Naive thymus-derived CD8-positive, alpha-beta T cell (primary cell): ENCODE measurements at regions not wholly inside any gene's neighbourhood (a gene's known extent, or its start where the extent isn't known, plus 50 kb on each side); places are given as distances from the start of the nearest gene placed in this dataset.

Experiments used
- ATAC-seq, 2 donors: fragments of 150-1000 bp; cut with Tn5 transposase in 1 of 2; sonication (Bioruptor Pico), chemical (Tn5 transposase) in 1 of 2; 1 replicate in 1 of 2; 2 replicates in 1 of 2; pipeline ENCODE4 v1.10.0; 2021; ENCODE audit warnings: mild to moderate bottlenecking in 2 of 2, moderate library complexity in 2 of 2
- POLR2A ChIA-PET: fragments of 350-600 bp; sonication (Branson Sonifier 250); formaldehyde crosslinking; loops from one replicate; lab custom pipeline; 2021; ENCODE audit warnings: antibody characterized with exemption; lab: Charles Lee
- DNase-seq, 10 donors: peaks; one replicate each; pipeline versions ENCODE4 v3.0.0 to v3.0.0-alpha.2; 2020 to 2022
- H3K27ac Mint-ChIP-seq, 10 donors: one replicate each; pipeline ENCODE4 v1.8.0; 2020 to 2022; ENCODE audit warnings: mild to moderate bottlenecking in 10 of 10, mixed read lengths in 10 of 10, moderate library complexity in 4 of 10, inconsistent platforms in 1 of 10
- H3K27me3 Mint-ChIP-seq, 5 donors: one replicate each; pipeline ENCODE4 v1.8.0; 2021 to 2022; ENCODE audit warnings: mixed read lengths in 5 of 5
- H3K36me3 Mint-ChIP-seq, 3 donors: one replicate each; pipeline ENCODE4 v1.8.0; 2020 to 2022; ENCODE audit warnings: mixed read lengths in 3 of 3, mild to moderate bottlenecking in 2 of 3, inconsistent platforms in 1 of 3
- H3K4me1 Mint-ChIP-seq, 4 donors: one replicate each; pipeline ENCODE4 v1.8.0; 2021 to 2022; ENCODE audit warnings: mixed read lengths in 4 of 4
- H3K4me3 Mint-ChIP-seq, 10 donors: one replicate each; pipeline ENCODE4 v1.8.0; 2020 to 2022; ENCODE audit warnings: mild to moderate bottlenecking in 10 of 10, mixed read lengths in 10 of 10, moderate library complexity in 6 of 10, inconsistent platforms in 1 of 10
- H3K9me3 Mint-ChIP-seq, 9 donors: one replicate each; pipeline ENCODE4 v1.8.0; 2020 to 2022; ENCODE audit warnings: mixed read lengths in 9 of 9, mild to moderate bottlenecking in 3 of 9, inconsistent platforms in 1 of 9, moderate library complexity in 1 of 9

DNA sequence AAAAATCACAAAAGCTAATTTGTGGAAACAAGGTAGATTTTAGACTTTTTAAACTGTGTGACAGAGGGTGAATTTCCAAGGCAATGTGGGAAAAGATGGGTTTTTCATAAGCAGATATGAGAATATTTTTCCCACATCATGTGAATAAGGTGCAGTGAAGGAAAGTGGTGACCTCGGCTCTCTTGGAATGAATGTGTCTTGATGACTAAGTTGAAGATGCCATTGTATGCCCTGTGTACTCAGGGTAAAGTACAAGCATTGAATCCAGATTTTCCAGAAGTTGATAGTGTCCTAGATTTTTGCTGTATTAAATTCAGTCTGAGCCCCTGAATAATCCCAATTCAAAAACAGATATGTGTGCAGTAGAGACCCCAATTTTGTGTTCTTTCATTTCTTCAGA, 442.6 kb upstream of the ADGRL2 start:
- no peak for ATAC-seq
- Mint-ChIP-seq H3K4me3 (no peak overlapping the region), H3K4me1 (no peaks in the 10 kb centered on the region), H3K36me3 (no peaks in the 10 kb centered on the region), H3K27ac (no peak overlapping the region), H3K9me3 (peaks cover 0 to 7% (median 0%) of the 10 kb centered on the region in 9 donors), H3K27me3 (no peaks in the 10 kb centered on the region)
- POLR2A ChIA-PET, result no interaction called here
- DNase-seq, result no peak

DNA sequence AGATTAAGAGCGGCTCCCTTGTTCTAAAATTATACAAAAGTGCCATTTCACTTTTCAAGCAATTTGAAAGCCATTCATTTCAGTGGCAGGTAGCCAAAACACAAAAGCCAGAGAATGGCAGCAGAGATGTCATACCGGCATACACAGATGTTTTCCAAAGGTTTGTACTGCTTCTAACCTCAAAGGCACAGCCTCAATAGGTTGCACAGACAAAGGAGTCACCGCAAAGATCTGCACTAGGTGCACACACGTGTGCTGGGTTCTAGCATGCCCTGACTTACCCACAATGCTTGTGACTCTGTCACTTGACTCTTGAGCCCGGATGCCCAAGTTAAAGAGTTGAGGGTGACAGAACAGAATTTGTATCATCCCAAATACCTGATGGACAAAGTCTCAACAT, 448.9 kb upstream of the ADGRL2 start:
- H3K4me1 Mint-ChIP-seq, result no peaks in the 10 kb centered on the region
- ATAC-seq (no peak), DNase-seq (no peak)
- peaks cover 0 to 4% (median 0%) of the 10 kb centered on the region in 5 donors for H3K27me3 Mint-ChIP-seq
- H3K36me3 Mint-ChIP-seq, result no peaks in the 10 kb centered on the region
- POLR2A ChIA-PET, result no interaction called here
- no peak overlapping the region for H3K27ac Mint-ChIP-seq
- no peak overlapping the region for H3K4me3 Mint-ChIP-seq
- H3K9me3 Mint-ChIP-seq, result peaks cover 0 to 8% (median 0%) of the 10 kb centered on the region in 9 donors

DNA sequence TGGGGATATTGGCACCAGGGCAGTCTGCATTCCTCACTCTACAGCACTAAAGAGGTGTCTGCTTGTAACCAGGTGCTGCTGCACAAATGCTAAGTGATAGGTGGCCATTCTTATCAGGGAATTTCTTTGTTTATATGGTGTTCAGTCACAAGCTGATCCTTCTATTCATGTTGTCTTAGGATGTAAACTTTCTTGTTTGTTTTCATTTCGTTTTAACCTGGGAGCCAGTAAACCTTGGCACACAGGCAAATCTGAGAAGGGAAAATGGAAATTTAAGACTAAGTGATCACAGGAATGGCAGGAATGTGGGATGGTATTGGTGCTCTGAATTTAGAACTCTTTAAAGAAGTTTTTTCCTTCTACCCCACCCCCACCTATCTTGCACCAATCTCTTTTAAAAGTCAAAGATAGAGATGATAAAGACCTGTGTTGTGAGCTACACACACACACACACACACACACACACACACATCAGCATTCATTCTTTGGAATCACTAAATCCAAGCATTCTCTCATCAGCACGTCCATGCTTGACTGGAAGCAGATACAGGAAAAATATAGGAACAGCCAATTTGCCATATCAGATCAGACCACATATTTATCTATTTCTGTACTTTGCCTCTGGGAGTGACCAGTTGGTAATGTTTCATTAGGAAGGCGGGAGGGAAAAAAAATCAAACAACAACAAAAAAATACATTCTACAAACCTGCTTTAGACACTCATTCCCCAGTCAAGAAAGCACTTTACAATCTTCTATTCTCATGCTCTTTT, 451.4 kb upstream of the ADGRL2 start:
- DNase-seq (no peak), ATAC-seq (no peak)
- Mint-ChIP-seq H3K4me3 (no peak overlapping the region), H3K27me3 (peaks cover 0 to 4% (median 0%) of the 10 kb centered on the region in 5 donors), H3K27ac (no peak overlapping the region), H3K9me3 (peaks cover 0 to 14% (median 0%) of the 10 kb centered on the region in 9 donors), H3K4me1 (no peaks in the 10 kb centered on the region), H3K36me3 (no peaks in the 10 kb centered on the region)
- POLR2A ChIA-PET, result no interaction called here

DNA sequence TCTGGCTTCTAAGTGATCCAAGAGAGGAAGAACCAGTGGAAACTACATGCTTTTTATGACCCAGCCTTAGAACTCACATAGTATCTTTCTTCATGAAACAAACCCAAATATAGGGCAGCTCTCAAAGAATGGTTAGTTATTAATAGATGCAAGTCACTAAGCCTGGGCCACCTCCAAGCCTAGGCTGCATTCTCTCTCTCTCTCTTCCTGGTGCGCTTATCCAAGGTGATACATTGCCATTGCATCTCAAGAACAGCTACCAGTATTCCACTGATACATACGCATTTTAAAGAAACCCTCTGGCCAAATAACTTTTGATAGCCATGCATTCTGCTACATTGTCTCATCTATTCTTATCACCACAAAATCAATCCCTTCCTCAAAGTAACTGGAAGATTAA, 455.6 kb upstream of the ADGRL2 start:
- ATAC-seq, result no peak
- Mint-ChIP-seq H3K9me3 (peaks cover 0 to 14% (median 0%) of the 10 kb centered on the region in 9 donors), H3K36me3 (no peaks in the 10 kb centered on the region)

DNA sequence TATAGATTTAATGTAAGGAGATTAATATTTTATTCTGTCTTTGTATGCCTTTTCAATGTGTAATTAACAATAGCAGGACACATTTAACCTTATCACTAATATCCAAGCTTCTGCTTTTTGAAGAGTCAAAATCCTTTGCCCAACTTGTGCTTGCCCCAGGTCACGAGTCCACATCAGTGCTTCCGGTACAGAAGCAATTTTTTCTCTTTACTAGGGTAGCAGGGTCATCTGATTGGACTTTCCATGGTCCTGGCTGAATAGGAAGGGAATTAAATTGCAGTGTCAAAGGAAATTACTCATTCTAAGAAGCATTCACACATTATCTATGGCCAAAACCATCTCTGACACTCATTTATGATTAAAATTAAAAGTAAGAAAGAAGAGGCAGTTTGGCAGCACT, 460.5 kb upstream of the ADGRL2 start:
- POLR2A ChIA-PET, result no interaction called here
- H3K27me3 Mint-ChIP-seq, result no peaks in the 10 kb centered on the region
- ATAC-seq (no peak), DNase-seq (no peak)
- no peaks in the 10 kb centered on the region for H3K36me3 Mint-ChIP-seq
- peaks cover 0 to 16% (median 2%) of the 10 kb centered on the region in 9 donors for H3K9me3 Mint-ChIP-seq
- no peaks in the 10 kb centered on the region for H3K4me1 Mint-ChIP-seq
- H3K27ac Mint-ChIP-seq, result no peak overlapping the region
- no peak overlapping the region for H3K4me3 Mint-ChIP-seq

More for the DNA sequence above, 455.6 kb upstream of the ADGRL2 start:
- Mint-ChIP-seq H3K4me3 (no peak overlapping the region), H3K4me1 (no peaks in the 10 kb centered on the region), H3K27me3 (no peaks in the 10 kb centered on the region), H3K27ac (no peak overlapping the region)
- DNase-seq, result no peak
- POLR2A ChIA-PET, result no interaction called here

DNA sequence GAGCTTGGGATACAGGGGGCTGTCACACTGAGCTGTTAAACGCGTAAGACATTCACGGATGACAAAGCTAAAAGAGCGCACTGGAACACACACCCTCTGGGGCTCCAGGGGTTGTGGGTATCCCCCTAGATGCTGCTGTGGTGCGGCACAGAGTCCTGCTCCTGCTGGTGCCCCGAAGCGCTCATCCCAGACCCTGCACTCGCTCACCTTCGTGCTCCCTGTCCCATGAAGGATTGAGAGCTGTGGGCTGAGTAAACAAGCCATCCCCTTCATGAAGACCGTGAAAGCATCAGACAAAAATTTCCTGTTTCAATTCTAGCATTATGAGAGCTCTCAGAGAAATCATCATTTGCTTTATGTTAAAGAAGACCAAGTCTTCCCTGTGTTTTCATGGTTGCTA, 463.5 kb upstream of the ADGRL2 start:
- H3K36me3 Mint-ChIP-seq, result no peaks in the 10 kb centered on the region
- DNase-seq, result no peak
- no peak overlapping the region for H3K4me3 Mint-ChIP-seq
- no peaks in the 10 kb centered on the region for H3K4me1 Mint-ChIP-seq
- peaks cover 0 to 16% (median 2%) of the 10 kb centered on the region in 9 donors for H3K9me3 Mint-ChIP-seq
- no peak overlapping the region for H3K27ac Mint-ChIP-seq
- no peak for ATAC-seq
- no peaks in the 10 kb centered on the region for H3K27me3 Mint-ChIP-seq
- POLR2A ChIA-PET, result no interaction called here

DNA sequence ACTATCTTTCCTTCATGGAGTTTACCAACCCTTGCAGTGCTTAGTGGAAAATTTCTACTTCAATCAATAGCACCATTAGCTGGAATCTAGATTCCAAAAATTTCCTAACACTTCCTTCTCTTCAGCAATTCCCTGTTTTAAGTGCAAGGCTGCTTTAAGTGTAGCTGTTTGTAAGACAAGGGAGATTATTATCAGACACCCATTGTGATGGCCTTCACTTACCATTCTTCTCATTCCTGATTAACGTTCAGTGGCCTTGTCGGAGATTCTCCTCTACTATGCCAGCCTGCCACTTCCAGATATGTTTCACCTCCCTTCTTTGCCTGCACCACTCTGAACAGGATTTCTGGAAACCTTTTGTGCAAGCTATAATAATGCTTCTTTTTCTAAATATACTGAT, 464.9 kb upstream of the ADGRL2 start:
- no peaks in the 10 kb centered on the region for H3K36me3 Mint-ChIP-seq
- ATAC-seq (no peak), DNase-seq (no peak)
- no peaks in the 10 kb centered on the region for H3K4me1 Mint-ChIP-seq
- H3K27ac Mint-ChIP-seq, result no peak overlapping the region
- peaks cover 0 to 16% (median 2%) of the 10 kb centered on the region in 9 donors for H3K9me3 Mint-ChIP-seq
- no peak overlapping the region for H3K4me3 Mint-ChIP-seq
- POLR2A ChIA-PET, result no interaction called here
- no peaks in the 10 kb centered on the region for H3K27me3 Mint-ChIP-seq

DNA sequence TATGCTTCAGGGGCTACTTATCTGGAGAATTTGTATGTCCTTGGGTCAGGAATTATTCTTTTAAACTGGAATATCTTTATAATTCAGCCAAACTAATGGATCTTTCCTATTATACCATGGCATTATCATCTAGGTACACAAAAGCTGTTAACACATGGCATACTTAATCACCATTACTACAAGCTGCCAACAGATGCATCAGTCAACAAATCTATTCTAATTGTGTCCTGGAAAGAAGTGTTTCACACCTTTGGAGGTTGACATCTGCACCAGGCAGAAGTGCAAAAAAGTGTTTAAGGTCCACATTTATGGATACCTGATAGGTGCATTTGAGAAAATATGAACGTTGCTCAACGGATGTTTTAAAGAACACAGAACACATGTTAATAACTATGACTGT, 470.2 kb upstream of the ADGRL2 start:
- Mint-ChIP-seq H3K27me3 (no peaks in the 10 kb centered on the region), H3K36me3 (no peaks in the 10 kb centered on the region), H3K4me1 (no peaks in the 10 kb centered on the region), H3K27ac (no peak overlapping the region), H3K9me3 (peaks cover 0 to 7% (median 0%) of the 10 kb centered on the region in 9 donors), H3K4me3 (no peak overlapping the region)
- POLR2A ChIA-PET, result no interaction called here
- DNase-seq, result no peak
- ATAC-seq, result no peak

DNA sequence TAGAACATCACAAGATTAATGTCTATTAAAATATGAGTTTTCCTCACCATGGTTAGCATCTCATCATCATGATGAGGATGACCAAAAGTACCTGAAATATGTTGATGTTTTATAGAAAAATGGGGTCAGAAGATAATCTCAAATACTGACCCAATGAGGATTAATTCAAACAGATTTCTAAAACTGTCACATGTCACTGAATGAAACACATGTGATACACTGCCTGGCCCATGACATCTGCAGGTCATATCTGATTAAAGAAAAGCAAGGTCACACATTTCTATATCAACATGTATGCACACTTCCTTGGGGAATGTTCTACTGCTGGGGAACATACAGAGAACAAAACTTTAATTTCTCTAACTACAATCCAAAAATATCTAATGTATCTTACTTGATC, 470.6 kb upstream of the ADGRL2 start:
- ATAC-seq (no peak), DNase-seq (no peak)
- no peak overlapping the region for H3K4me3 Mint-ChIP-seq
- POLR2A ChIA-PET, result no interaction called here
- H3K9me3 Mint-ChIP-seq, result peaks cover 0 to 7% (median 0%) of the 10 kb centered on the region in 9 donors
- no peaks in the 10 kb centered on the region for H3K27me3 Mint-ChIP-seq
- no peaks in the 10 kb centered on the region for H3K4me1 Mint-ChIP-seq
- H3K27ac Mint-ChIP-seq, result no peak overlapping the region
- H3K36me3 Mint-ChIP-seq, result no peaks in the 10 kb centered on the region

DNA sequence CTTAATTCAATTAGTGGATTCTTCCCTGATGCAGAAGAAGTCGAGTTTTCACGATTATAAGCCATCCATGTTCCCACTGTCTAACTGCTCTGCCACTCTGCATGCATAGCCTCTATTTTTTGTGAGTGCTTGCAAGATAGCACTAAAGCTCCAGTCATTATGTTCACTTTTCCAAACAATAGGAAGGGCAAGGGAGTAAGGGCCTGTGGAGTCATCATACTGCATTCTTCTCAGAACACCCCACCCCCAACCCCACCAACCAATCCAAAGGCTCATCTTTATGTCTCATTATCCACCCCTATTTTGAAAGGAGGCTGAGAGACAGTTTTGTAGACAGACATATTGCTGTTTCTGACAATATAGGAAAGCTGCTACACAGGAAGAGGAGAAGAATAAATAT, 471.7 kb upstream of the ADGRL2 start:
- H3K36me3 Mint-ChIP-seq, result no peaks in the 10 kb centered on the region
- DNase-seq (no peak), ATAC-seq (no peak)
- H3K27ac Mint-ChIP-seq, result no peak overlapping the region
- H3K4me3 Mint-ChIP-seq, result no peak overlapping the region
- POLR2A ChIA-PET, result no interaction called here
- no peaks in the 10 kb centered on the region for H3K27me3 Mint-ChIP-seq
- H3K9me3 Mint-ChIP-seq, result peaks cover 0 to 4% (median 0%) of the 10 kb centered on the region in 9 donors
- no peaks in the 10 kb centered on the region for H3K4me1 Mint-ChIP-seq

DNA sequence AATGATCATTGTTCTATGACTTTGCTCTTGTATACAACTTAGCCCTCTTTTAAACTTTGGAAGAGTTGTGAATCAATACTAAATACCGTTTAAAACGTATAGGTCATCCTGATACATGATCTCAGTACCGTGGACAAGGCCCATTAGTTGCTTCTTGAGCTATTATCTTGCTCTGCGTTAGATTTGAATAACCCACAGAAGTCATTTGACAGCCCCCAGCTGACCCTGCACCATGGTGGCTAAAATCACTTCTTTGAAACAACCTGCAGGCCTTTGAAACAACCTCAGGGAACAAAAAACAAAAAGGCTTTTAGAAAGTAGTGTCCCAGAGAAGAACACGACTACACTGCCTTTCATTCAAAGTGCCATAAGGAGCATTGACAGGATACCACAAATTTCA, 473.0 kb upstream of the ADGRL2 start:
- H3K36me3 Mint-ChIP-seq, result no peaks in the 10 kb centered on the region
- no peaks in the 10 kb centered on the region for H3K4me1 Mint-ChIP-seq
- no peak overlapping the region for H3K27ac Mint-ChIP-seq
- peaks cover 0 to 4% (median 0%) of the 10 kb centered on the region in 5 donors for H3K27me3 Mint-ChIP-seq
- no peak overlapping the region for H3K4me3 Mint-ChIP-seq
- ATAC-seq (no peak), DNase-seq (no peak)
- POLR2A ChIA-PET, result no interaction called here
- H3K9me3 Mint-ChIP-seq, result peaks cover 0 to 10% (median 0%) of the 10 kb centered on the region in 9 donors

DNA sequence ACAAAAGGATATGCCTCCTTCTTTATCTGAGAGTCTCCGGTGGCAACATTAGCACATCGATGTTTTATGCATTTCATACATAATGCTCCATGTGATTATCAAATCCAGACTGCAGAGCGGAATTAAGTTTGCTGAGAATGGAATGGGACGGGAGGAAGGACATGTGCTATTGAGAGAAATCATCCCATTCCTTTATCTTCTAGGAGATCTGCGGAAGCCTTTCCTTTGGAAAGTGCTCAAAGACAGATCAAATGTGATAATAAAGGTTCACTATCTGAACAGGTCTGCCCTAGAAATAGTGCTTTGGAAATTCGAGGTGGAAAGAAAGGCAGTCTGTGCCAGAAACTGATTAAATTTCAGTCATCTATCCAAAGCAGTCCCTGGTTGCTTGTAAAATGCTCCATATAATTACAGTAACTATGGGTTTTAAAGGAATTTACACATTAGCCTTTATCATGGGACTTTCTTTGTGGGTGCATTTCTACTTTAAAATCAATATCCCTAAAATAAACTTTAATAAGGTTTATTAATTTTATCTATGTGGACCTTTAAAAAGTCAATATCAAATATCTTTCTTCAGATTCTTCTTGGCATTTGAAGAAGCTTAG, 473.5 kb upstream of the ADGRL2 start:
- POLR2A ChIA-PET, result no interaction called here
- Mint-ChIP-seq H3K27ac (no peak overlapping the region), H3K4me1 (no peaks in the 10 kb centered on the region), H3K9me3 (peaks cover 0 to 12% (median 0%) of the 10 kb centered on the region in 9 donors), H3K36me3 (no peaks in the 10 kb centered on the region), H3K4me3 (no peak overlapping the region), H3K27me3 (peaks cover 0 to 4% (median 0%) of the 10 kb centered on the region in 5 donors)
- ATAC-seq (no peak), DNase-seq (no peak)

DNA sequence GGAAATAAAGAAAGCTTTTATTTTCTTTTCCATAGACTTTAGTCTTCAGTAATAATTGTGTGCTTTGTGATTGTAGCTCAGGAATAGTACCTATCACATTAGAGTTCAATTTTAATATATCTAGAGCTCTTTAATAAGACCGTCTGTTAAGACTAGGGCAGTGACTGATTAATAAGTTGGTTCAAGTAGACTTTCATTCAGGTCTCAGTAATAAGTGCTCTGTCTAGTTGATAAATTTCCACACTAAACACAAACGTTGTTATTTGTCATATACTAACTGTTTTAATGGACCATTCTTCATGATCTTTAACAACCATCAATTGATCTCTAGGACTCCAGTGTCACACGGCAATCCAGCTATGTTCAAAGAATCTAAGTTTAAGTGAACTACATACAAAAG, 474.5 kb upstream of the ADGRL2 start:
- Mint-ChIP-seq H3K27me3 (peaks cover 0 to 4% (median 0%) of the 10 kb centered on the region in 5 donors), H3K9me3 (peaks cover 0 to 12% (median 0%) of the 10 kb centered on the region in 9 donors), H3K4me1 (no peaks in the 10 kb centered on the region), H3K27ac (no peak overlapping the region), H3K36me3 (no peaks in the 10 kb centered on the region), H3K4me3 (no peak overlapping the region)
- POLR2A ChIA-PET, result no interaction called here
- ATAC-seq, result no peak
- no peak for DNase-seq
